ENCODE measurements at regions not wholly inside any gene's neighbourhood (a gene's known extent, or its start where the extent isn't known, plus 50 kb on each side); places are given as distances from the start of the nearest gene placed in this dataset.

GRCh38 chr2:15875969-15876705 is 64.2 kb upstream of the MYCN start:
- TF ChIP-seq, protein P1, sequence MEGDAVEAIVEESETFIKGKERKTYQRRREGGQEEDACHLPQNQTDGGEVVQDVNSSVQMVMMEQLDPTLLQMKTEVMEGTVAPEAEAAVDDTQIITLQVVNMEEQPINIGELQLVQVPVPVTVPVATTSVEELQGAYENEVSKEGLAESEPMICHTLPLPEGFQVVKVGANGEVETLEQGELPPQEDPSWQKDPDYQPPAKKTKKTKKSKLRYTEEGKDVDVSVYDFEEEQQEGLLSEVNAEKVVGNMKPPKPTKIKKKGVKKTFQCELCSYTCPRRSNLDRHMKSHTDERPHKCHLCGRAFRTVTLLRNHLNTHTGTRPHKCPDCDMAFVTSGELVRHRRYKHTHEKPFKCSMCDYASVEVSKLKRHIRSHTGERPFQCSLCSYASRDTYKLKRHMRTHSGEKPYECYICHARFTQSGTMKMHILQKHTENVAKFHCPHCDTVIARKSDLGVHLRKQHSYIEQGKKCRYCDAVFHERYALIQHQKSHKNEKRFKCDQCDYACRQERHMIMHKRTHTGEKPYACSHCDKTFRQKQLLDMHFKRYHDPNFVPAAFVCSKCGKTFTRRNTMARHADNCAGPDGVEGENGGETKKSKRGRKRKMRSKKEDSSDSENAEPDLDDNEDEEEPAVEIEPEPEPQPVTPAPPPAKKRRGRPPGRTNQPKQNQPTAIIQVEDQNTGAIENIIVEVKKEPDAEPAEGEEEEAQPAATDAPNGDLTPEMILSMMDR (IDR thresholded peaks at IDR 0.05), result no peak
- TF ChIP-seq POLR2A (IDR thresholded peaks at IDR 0.05), result no peak

All from uterus (tissue), 2 donors.